Vagina (tissue), 2 donors: ENCODE measurements at regions not wholly inside any gene's neighbourhood (a gene's known extent, or its start where the extent isn't known, plus 50 kb on each side); places are given as distances from the start of the nearest gene placed in this dataset.
A peak's percentile ranks its signal among the peaks of the same experiment; 100 is the strongest.

Experiments
- DNase-seq, 2 donors: peaks; one replicate each; pipeline ENCODE4 v3.0.0-alpha.2; 2017; ENCODE audit errors: extremely low spot score in 2 of 2
- H3K27ac ChIP-seq: fragments of 200-600 bp; sonication (generic); one replicate; pipeline ENCODE4 v1.5.1; 2019
- H3K27me3 ChIP-seq: fragments of 200-600 bp; sonication (generic); one replicate; pipeline ENCODE4 v1.5.1; 2019
- H3K36me3 ChIP-seq, 2 donors: fragments of 200-600 bp; sonication (generic); one replicate each; pipeline ENCODE4 v1.5.1; 2017 to 2019
- H3K4me1 ChIP-seq: fragments of 200-600 bp; sonication (generic); one replicate; pipeline ENCODE4 v1.5.1; 2019
- H3K4me3 ChIP-seq, 2 donors: fragments of 200-600 bp; sonication (generic); 1 replicate in 1 of 2; 2 replicates in 1 of 2; pipeline ENCODE4 v1.5.1; 2016 to 2019
- H3K9me3 ChIP-seq: fragments of 200-600 bp; sonication (generic); one replicate; pipeline ENCODE4 v1.5.1; 2019
- CTCF ChIP-seq, 3 experiments: fragments of 450-650 bp in 2 of 3; fragments of 200-600 bp in 1 of 3; sonication (generic) in 1 of 3; IDR thresholded peaks; one replicate each; pipeline ENCODE4 v1.5.1; 2017 to 2019; ENCODE audit warnings: antibody characterized with exemption in 3 of 3, mild to moderate bottlenecking in 2 of 3, moderate library complexity in 2 of 3
- POLR2A ChIP-seq, 2 donors: fragments of 450-650 bp; IDR thresholded peaks; one replicate each; pipeline ENCODE4 v1.6.1; 2017; ENCODE audit warnings: antibody characterized with exemption in 2 of 2, mild to moderate bottlenecking in 2 of 2, moderate library complexity in 2 of 2
- POLR2AphosphoS5 ChIP-seq, 2 donors: sonication (generic); formaldehyde crosslinking; IDR thresholded peaks; one replicate each; pipeline ENCODE4 v1.9.0; 2017; ENCODE audit warnings: antibody characterized with exemption in 2 of 2, mild to moderate bottlenecking in 2 of 2, low read depth in 1 of 2; ENCODE audit not compliant: insufficient read depth in 1 of 2
- intact Hi-C: fragments of 100-400 bp; cut with DNase I; formaldehyde crosslinking; loops from one replicate; pipeline ENCODE4 v1.15.1; 2023

GRCh38 chr2:118307864-118308263, 219.6 kb downstream of the INSIG2 start:
- H3K36me3 ChIP-seq: no peaks in the 10 kb centered on the region
- no peaks in the 10 kb centered on the region for H3K4me1 ChIP-seq
- DNase-seq: no peak
- intact Hi-C loops: no loop called here
- no peak overlapping the region for H3K4me3 ChIP-seq
- TF ChIP-seq CTCF (IDR thresholded peaks at IDR 0.05) (no peak), POLR2A (IDR thresholded peaks at IDR 0.05) (no peak), POLR2AphosphoS5 (IDR thresholded peaks at IDR 0.05; ENCODE audit: insufficient read depth in 1 of 2, low read depth in 1 of 2) (no peak)
- no peaks in the 10 kb centered on the region for H3K9me3 ChIP-seq
- no peak overlapping the region for H3K27ac ChIP-seq
- no peaks in the 10 kb centered on the region for H3K27me3 ChIP-seq

GRCh38 chr2:118301248-118301647, 213.0 kb downstream of the INSIG2 start:
- no peak for DNase-seq
- Histone ChIP-seq H3K36me3 (no peaks in the 10 kb centered on the region), H3K9me3 (no peaks in the 10 kb centered on the region), H3K27me3 (no peaks in the 10 kb centered on the region), H3K27ac (no peak overlapping the region), H3K4me1 (no peaks in the 10 kb centered on the region), H3K4me3 (no peak overlapping the region)
- TF ChIP-seq CTCF (IDR thresholded peaks at IDR 0.05): no peak
- TF ChIP-seq POLR2A (IDR thresholded peaks at IDR 0.05): no peak
- TF ChIP-seq POLR2AphosphoS5 (IDR thresholded peaks at IDR 0.05; ENCODE audit: insufficient read depth in 1 of 2, low read depth in 1 of 2): no peak
- intact Hi-C loops: no loop called here

- no peaks in the 10 kb centered on the region for H3K27me3 ChIP-seq
- H3K9me3 ChIP-seq: no peaks in the 10 kb centered on the region
- TF ChIP-seq POLR2AphosphoS5 (IDR thresholded peaks at IDR 0.05; ENCODE audit: insufficient read depth in 1 of 2, low read depth in 1 of 2): no peak
- no peak for TF ChIP-seq POLR2A (IDR thresholded peaks at IDR 0.05)
- no peak for TF ChIP-seq CTCF (IDR thresholded peaks at IDR 0.05)
- no peaks in the 10 kb centered on the region for H3K36me3 ChIP-seq
- H3K4me1 ChIP-seq: no peaks in the 10 kb centered on the region
- no peak overlapping the region for H3K4me3 ChIP-seq
- H3K27ac ChIP-seq: no peak overlapping the region
- no peak for DNase-seq
- intact Hi-C loops: no loop called here
Measured at GRCh38 chr2:118300832-118301231, 212.6 kb downstream of the INSIG2 start.

- TF ChIP-seq POLR2A (IDR thresholded peaks at IDR 0.05): no peak
- TF ChIP-seq POLR2AphosphoS5 (IDR thresholded peaks at IDR 0.05; ENCODE audit: insufficient read depth in 1 of 2, low read depth in 1 of 2): no peak
- no peak for TF ChIP-seq CTCF (IDR thresholded peaks at IDR 0.05)
- no peaks in the 10 kb centered on the region for H3K4me1 ChIP-seq
- peak in 1 of 2 donors; percentile 74 for DNase-seq
- no peak overlapping the region for H3K27ac ChIP-seq
- no peaks in the 10 kb centered on the region for H3K36me3 ChIP-seq
- intact Hi-C loops: no loop called here
- no peak overlapping the region for H3K4me3 ChIP-seq
- H3K27me3 ChIP-seq: no peaks in the 10 kb centered on the region
- H3K9me3 ChIP-seq: no peaks in the 10 kb centered on the region
Measured at GRCh38 chr2:118296663-118297062, 208.4 kb downstream of the INSIG2 start.

GRCh38 chr2:118295592-118296390, 207.5 kb downstream of the INSIG2 start:
- Histone ChIP-seq H3K4me3 (no peak overlapping the region), H3K27ac (no peak overlapping the region), H3K36me3 (no peaks in the 10 kb centered on the region), H3K4me1 (no peaks in the 10 kb centered on the region), H3K9me3 (no peaks in the 10 kb centered on the region), H3K27me3 (no peaks in the 10 kb centered on the region)
- no peak for TF ChIP-seq CTCF (IDR thresholded peaks at IDR 0.05)
- no peak for TF ChIP-seq POLR2AphosphoS5 (IDR thresholded peaks at IDR 0.05; ENCODE audit: insufficient read depth in 1 of 2, low read depth in 1 of 2)
- intact Hi-C loops: no loop called here
- peak in 1 of 2 donors; percentile 44 for DNase-seq
